SK-N-SH (cell line): ENCODE measurements at regions not wholly inside any gene's neighbourhood (a gene's known extent, or its start where the extent isn't known, plus 50 kb on each side); places are given as distances from the start of the nearest gene placed in this dataset.

Experiments used
- CTCF ChIP-seq: fragments of 200-600 bp; sonication (generic); IDR thresholded peaks from 2 replicates; pipeline ENCODE4 v1.6.1; 2017; ENCODE audit warnings: antibody characterized with exemption, mild to moderate bottlenecking, moderate library complexity
- EP300 ChIP-seq, 2 experiments: IDR thresholded peaks; 2 replicates each; pipeline versions ENCODE4 v1.4.0 to v1.6.1; 2012; ENCODE audit warnings: borderline replicate concordance in 1 of 2, low read depth in 1 of 2, low read length in 1 of 2
- FOSL2 ChIP-seq: IDR thresholded peaks from 2 replicates; pipeline ENCODE4 v1.4.0; 2012; ENCODE audit warnings: low read depth, mild to moderate bottlenecking, moderate library complexity, borderline replicate concordance
- FOXM1 ChIP-seq: IDR thresholded peaks from 2 replicates; pipeline ENCODE4 v1.4.0; 2012; ENCODE audit warnings: low read depth, mild to moderate bottlenecking
- NFIC ChIP-seq: IDR thresholded peaks from 2 replicates; pipeline ENCODE4 v1.4.0; 2012; ENCODE audit warnings: borderline replicate concordance
- SIN3A ChIP-seq: IDR thresholded peaks from 2 replicates; pipeline ENCODE4 v1.6.1; 2012; ENCODE audit warnings: low read depth, mild to moderate bottlenecking, low read length, moderate library complexity, borderline replicate concordance
- SMC3 ChIP-seq: IDR thresholded peaks from 2 replicates; pipeline ENCODE4 v1.6.1; 2012; ENCODE audit warnings: low read depth, low read length, improper control_type of control experiment
- TAF1 ChIP-seq: IDR thresholded peaks from 2 replicates; pipeline ENCODE4 v1.6.1; 2012; ENCODE audit warnings: low read depth, mild to moderate bottlenecking, low read length, moderate library complexity, borderline replicate concordance
- TEAD4 ChIP-seq: IDR thresholded peaks from 2 replicates; pipeline ENCODE4 v1.4.0; 2012; ENCODE audit warnings: mild to moderate bottlenecking, borderline replicate concordance; ENCODE audit not compliant: insufficient read depth
- USF2 ChIP-seq: fragments of 150-350 bp; IDR thresholded peaks from 2 replicates; pipeline ENCODE4 v1.6.1; 2017; ENCODE audit warnings: antibody characterized with exemption, low read length, low read depth, borderline replicate concordance

GRCh38 chr2:196502386-196502785 is 137.1 kb upstream of the CCDC150 start:
- TF ChIP-seq CTCF (no peak), FOXM1 (no peak), TEAD4 (no peak), SMC3 (no peak), NFIC (no peak), TAF1 (no peak), EP300 (IDR thresholded peaks at IDR 0.05; ENCODE audit: borderline replicate concordance in 1 of 2, low read depth in 1 of 2, low read length in 1 of 2) (no peak), USF2 (no peak), SIN3A (no peak), FOSL2 (no peak)
